GM04504 (cell line): ENCODE measurements at regions not wholly inside any gene's neighbourhood (a gene's known extent, or its start where the extent isn't known, plus 50 kb on each side); places are given as distances from the start of the nearest gene placed in this dataset.
"Not testable (repeated sequence)": the region's sequence is repeated elsewhere in the genome, so short reads cannot be mapped to it uniquely, and the experiment has no call there.

Experiments used
- DNase-seq: peaks from one replicate; pipeline ENCODE4 v3.0.0-alpha.2; 2012; ENCODE audit warnings: low read depth

GRCh38 chr2:121818546-121818945, 63.1 kb downstream of the TSN start:
- DNase-seq, result no peak

- DNase-seq, result no peak
Observed at GRCh38 chr2:121819846-121820245, 64.4 kb downstream of the TSN start.

GRCh38 chr2:121821476-121822158, 66.2 kb downstream of the TSN start:
- no peak for DNase-seq

- DNase-seq, result no peak
Observed at GRCh38 chr2:121824264-121824663, 68.8 kb downstream of the TSN start.

- no peak for DNase-seq
Observed at GRCh38 chr2:121825003-121825950, 69.8 kb downstream of the TSN start.

- DNase-seq, result no peak
Observed at GRCh38 chr2:121826036-121826435, 70.6 kb downstream of the TSN start.

- no peak for DNase-seq
Observed at GRCh38 chr2:121828281-121828731, 72.9 kb downstream of the TSN start.

GRCh38 chr2:121830809-121831208, 75.4 kb downstream of the TSN start:
- DNase-seq, result no peak

- no peak for DNase-seq
Observed at GRCh38 chr2:121831841-121832240, 76.4 kb downstream of the TSN start.

GRCh38 chr2:121832412-121833357, 77.2 kb downstream of the TSN start:
- no peak for DNase-seq

GRCh38 chr2:121833358-121833723, 77.9 kb downstream of the TSN start:
- DNase-seq, result no peak

- no peak for DNase-seq
Observed at GRCh38 chr2:121836611-121837010, 81.2 kb downstream of the TSN start.

GRCh38 chr2:121837591-121837990, 82.1 kb downstream of the TSN start:
- no peak for DNase-seq

GRCh38 chr2:121838551-121838950, 83.1 kb downstream of the TSN start:
- no peak for DNase-seq

- no peak for DNase-seq
Observed at GRCh38 chr2:121839584-121839983, 84.1 kb downstream of the TSN start.

GRCh38 chr2:121849236-121849635, 93.8 kb downstream of the TSN start:
- no peak for DNase-seq

- not testable (repeated sequence) for DNase-seq
Observed at GRCh38 chr2:121853149-121853548, 97.7 kb downstream of the TSN start.

GRCh38 chr2:121855510-121855909, 100.1 kb downstream of the TSN start:
- DNase-seq, result no peak

- DNase-seq, result no peak
Observed at GRCh38 chr2:121856360-121856759, 100.9 kb downstream of the TSN start.

- DNase-seq, result no peak
Observed at GRCh38 chr2:121858369-121858768, 102.9 kb downstream of the TSN start.

GRCh38 chr2:121858847-121859246, 103.4 kb downstream of the TSN start:
- no peak for DNase-seq
